ENCODE measurements at regions not wholly inside any gene's neighbourhood (a gene's known extent, or its start where the extent isn't known, plus 50 kb on each side); places are given as distances from the start of the nearest gene placed in this dataset.
A peak's percentile ranks its signal among the peaks of the same experiment; 100 is the strongest.

DNA sequence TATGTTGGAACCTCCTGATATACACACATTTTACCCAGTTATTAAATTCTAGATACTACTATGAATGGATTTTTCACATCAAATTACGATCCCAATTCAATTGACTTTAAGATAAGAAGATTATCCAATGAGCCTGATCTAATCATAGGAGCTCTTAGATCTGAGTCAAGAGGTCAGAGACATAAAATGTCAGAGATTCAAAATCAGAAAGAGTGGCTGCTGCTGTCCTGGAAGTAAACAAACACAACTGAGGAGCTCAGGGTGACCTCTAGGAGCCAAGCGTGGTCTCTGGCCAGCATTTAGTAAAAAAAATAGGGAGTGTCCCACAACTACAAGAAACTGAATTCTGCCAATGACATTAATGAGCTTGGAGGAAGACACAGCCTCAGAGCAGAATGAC lies 557.1 kb upstream of the CBLB start:
- H3K4me3 ChIP-seq (ENCODE audit: severe bottlenecking): no peak overlapping the region
- ATAC-seq (ENCODE audit: low read depth) (no peak), DNase-seq (ENCODE audit: low spot score) (no peak)
- H3K27ac ChIP-seq (ENCODE audit: poor library complexity, severe bottlenecking): no peak overlapping the region
- peaks cover 10% of the 10 kb centered on the region for H3K4me1 ChIP-seq (ENCODE audit: insufficient read depth, poor library complexity, severe bottlenecking)
- no peaks in the 10 kb centered on the region for H3K27me3 ChIP-seq (ENCODE audit: insufficient read depth, poor library complexity, severe bottlenecking)
- TF ChIP-seq, protein P1, sequence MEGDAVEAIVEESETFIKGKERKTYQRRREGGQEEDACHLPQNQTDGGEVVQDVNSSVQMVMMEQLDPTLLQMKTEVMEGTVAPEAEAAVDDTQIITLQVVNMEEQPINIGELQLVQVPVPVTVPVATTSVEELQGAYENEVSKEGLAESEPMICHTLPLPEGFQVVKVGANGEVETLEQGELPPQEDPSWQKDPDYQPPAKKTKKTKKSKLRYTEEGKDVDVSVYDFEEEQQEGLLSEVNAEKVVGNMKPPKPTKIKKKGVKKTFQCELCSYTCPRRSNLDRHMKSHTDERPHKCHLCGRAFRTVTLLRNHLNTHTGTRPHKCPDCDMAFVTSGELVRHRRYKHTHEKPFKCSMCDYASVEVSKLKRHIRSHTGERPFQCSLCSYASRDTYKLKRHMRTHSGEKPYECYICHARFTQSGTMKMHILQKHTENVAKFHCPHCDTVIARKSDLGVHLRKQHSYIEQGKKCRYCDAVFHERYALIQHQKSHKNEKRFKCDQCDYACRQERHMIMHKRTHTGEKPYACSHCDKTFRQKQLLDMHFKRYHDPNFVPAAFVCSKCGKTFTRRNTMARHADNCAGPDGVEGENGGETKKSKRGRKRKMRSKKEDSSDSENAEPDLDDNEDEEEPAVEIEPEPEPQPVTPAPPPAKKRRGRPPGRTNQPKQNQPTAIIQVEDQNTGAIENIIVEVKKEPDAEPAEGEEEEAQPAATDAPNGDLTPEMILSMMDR (IDR thresholded peaks at IDR 0.05; ENCODE audit: poor library complexity, severe bottlenecking): no peak
- no peaks in the 10 kb centered on the region for H3K9me3 ChIP-seq (ENCODE audit: severe bottlenecking)
- no peaks in the 10 kb centered on the region for H3K36me3 ChIP-seq (ENCODE audit: low read depth)

DNA sequence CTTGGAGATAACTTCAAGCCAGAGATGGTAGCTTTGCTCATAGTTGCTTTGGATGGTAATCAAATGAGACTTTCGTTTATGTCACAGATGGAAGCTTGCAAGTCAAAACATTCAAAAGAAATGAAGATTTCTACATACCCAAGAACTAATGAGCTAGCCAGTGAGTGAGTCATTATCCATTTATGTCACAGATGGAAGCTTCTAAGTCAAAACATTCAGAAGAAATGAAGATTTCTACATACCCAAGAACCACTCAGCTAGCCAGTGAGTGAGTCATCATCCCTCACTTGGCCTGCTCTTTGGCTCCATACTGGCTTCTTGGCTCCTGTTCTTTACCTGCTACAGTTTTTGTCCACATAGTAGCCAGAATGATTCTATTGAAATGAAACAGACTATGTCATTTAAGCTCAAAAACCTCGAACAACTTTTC lies 559.8 kb upstream of the CBLB start:
- H3K27ac ChIP-seq (ENCODE audit: poor library complexity, severe bottlenecking): peak overlapping the region; percentile 40
- ATAC-seq (ENCODE audit: low read depth): peak; percentile 98
- no peaks in the 10 kb centered on the region for H3K9me3 ChIP-seq (ENCODE audit: severe bottlenecking)
- no peaks in the 10 kb centered on the region for H3K27me3 ChIP-seq (ENCODE audit: insufficient read depth, poor library complexity, severe bottlenecking)
- DNase-seq (ENCODE audit: low spot score): peak; percentile 64
- H3K4me3 ChIP-seq (ENCODE audit: severe bottlenecking): no peak overlapping the region
- TF ChIP-seq, protein P1 (IDR thresholded peaks at IDR 0.05; ENCODE audit: poor library complexity, severe bottlenecking): no peak
- H3K36me3 ChIP-seq (ENCODE audit: low read depth): no peaks in the 10 kb centered on the region
- peaks cover 10% of the 10 kb centered on the region for H3K4me1 ChIP-seq (ENCODE audit: insufficient read depth, poor library complexity, severe bottlenecking)

DNA sequence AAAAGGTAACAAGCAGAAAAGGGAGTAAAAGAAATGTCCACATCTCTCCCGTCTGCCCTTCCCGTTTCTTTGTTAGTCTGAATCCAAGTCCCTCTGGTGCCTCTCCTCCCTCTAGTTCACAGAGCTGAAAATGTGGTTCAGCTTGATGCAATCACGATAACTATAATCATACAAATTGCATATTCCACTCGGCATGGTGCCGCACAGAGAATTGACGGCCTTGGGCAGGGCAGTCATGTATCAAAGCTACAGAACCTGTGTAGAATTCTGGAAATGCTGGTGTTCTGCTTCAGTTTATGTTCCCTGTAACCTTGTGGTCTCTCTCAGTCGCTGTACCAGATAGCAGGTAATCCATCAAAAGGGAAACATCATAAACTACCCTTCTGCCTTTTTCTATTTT lies 562.9 kb upstream of the CBLB start:
- ATAC-seq (ENCODE audit: low read depth): no peak
- Histone ChIP-seq H3K9me3 (ENCODE audit: severe bottlenecking) (no peaks in the 10 kb centered on the region), H3K27ac (ENCODE audit: poor library complexity, severe bottlenecking) (no peak overlapping the region), H3K27me3 (ENCODE audit: insufficient read depth, poor library complexity, severe bottlenecking) (no peaks in the 10 kb centered on the region), H3K4me1 (ENCODE audit: insufficient read depth, poor library complexity, severe bottlenecking) (peaks cover 10% of the 10 kb centered on the region), H3K36me3 (ENCODE audit: low read depth) (no peaks in the 10 kb centered on the region), H3K4me3 (ENCODE audit: severe bottlenecking) (no peak overlapping the region)
- TF ChIP-seq, protein P1 (IDR thresholded peaks at IDR 0.05; ENCODE audit: poor library complexity, severe bottlenecking): no peak
- DNase-seq (ENCODE audit: low spot score): no peak

DNA sequence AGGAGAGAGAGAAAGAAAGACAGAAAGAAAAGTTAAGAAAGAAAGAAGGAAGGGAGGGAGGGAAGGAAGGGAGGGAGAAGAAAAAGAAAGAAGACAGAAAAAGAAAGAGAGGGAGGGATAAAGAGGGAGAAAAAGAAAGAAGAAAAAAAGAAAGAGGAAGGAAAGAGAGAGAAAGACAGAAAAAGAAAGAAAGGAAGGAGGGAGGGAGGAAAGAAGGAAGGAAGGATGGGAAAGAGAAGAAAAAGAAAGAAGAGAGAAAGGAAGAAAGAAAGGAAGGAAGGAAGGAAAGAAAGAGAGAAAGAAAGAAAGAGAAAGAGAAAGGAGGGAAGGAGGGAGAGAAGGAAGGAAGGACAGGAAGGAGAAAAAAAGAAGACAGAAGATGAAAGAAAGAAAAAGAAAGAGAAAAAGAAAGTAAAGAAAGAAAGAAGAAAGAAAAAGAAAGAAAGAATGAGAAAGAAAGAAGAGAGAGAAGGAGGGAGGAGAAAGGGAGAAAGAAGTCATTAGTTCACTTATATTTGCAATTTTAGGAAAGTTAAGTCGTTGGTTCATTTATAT lies 567.2 kb upstream of the CBLB start:
- no peaks in the 10 kb centered on the region for H3K27me3 ChIP-seq (ENCODE audit: insufficient read depth, poor library complexity, severe bottlenecking)
- H3K4me3 ChIP-seq (ENCODE audit: severe bottlenecking): no peak overlapping the region
- H3K4me1 ChIP-seq (ENCODE audit: insufficient read depth, poor library complexity, severe bottlenecking): no peaks in the 10 kb centered on the region
- H3K9me3 ChIP-seq (ENCODE audit: severe bottlenecking): no peaks in the 10 kb centered on the region
- H3K27ac ChIP-seq (ENCODE audit: poor library complexity, severe bottlenecking): no peak overlapping the region
- DNase-seq (ENCODE audit: low spot score) (no peak), ATAC-seq (ENCODE audit: low read depth) (no peak)
- H3K36me3 ChIP-seq (ENCODE audit: low read depth): no peaks in the 10 kb centered on the region
- TF ChIP-seq, protein P1 (IDR thresholded peaks at IDR 0.05; ENCODE audit: poor library complexity, severe bottlenecking): no peak

DNA sequence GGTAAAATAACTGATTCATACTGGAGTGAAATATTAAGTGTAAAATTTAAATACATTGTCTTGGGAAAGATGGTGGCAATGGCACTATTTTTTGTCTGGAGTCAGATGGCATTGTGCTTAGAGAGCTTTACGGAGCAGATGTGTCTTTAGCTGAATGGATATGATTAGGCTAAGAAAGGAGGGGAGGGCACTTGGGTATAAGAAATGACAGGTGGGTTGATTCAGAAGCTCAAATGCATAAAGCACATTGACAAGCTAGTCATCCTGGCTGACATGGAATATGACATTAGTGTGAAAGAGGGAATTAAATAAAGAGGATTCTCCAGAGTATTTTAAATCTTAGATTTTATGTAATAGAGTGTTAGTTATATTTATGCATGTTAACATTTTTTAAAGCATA lies 570.1 kb upstream of the CBLB start:
- no peak overlapping the region for H3K27ac ChIP-seq (ENCODE audit: poor library complexity, severe bottlenecking)
- ATAC-seq (ENCODE audit: low read depth) (no peak), DNase-seq (ENCODE audit: low spot score) (no peak)
- no peaks in the 10 kb centered on the region for H3K27me3 ChIP-seq (ENCODE audit: insufficient read depth, poor library complexity, severe bottlenecking)
- H3K4me1 ChIP-seq (ENCODE audit: insufficient read depth, poor library complexity, severe bottlenecking): no peaks in the 10 kb centered on the region
- no peaks in the 10 kb centered on the region for H3K36me3 ChIP-seq (ENCODE audit: low read depth)
- TF ChIP-seq, protein P1 (IDR thresholded peaks at IDR 0.05; ENCODE audit: poor library complexity, severe bottlenecking): no peak
- no peak overlapping the region for H3K4me3 ChIP-seq (ENCODE audit: severe bottlenecking)
- H3K9me3 ChIP-seq (ENCODE audit: severe bottlenecking): no peaks in the 10 kb centered on the region
